HL-60 (cell line): ENCODE measurements at regions not wholly inside any gene's neighbourhood (a gene's known extent, or its start where the extent isn't known, plus 50 kb on each side); places are given as distances from the start of the nearest gene placed in this dataset.

Source experiments
- POLR2AphosphoS5 ChIP-seq: IDR thresholded peaks from 2 replicates; pipeline ENCODE4 v1.6.1; 2012; ENCODE audit warnings: low read depth
- TF ChIP-seq, protein P1 (sequence below): IDR thresholded peaks from one replicate; pipeline ENCODE4 v1.5.1; 2011; ENCODE audit warnings: low read length, control low read depth, inconsistent platforms; ENCODE audit not compliant: insufficient read depth
- TF ChIP-seq, protein P2 (sequence below): IDR thresholded peaks from 2 replicates; pipeline ENCODE4 v1.6.1; 2012; ENCODE audit warnings: low read depth; ENCODE audit not compliant: insufficient replicate concordance

DNA sequence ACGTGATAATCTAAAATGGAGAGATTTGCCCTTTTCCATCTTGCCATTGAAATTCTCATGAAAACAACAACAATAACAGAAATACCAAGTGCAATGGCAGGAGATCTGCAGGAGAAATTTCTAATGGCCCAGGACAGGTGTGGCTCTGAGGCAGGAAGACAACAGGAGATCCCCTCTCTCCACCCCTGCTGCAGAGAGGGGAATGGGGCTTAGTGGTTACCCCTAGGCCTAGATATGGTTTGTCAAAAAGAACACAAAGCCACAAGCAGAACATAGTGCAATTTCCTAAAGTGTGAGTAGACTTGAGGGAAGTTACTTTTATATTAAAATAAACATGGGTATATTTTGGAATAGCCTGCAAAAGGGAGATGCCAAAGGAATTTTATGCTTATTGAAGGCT is 369.5 kb downstream of the KCNRG start:
- TF ChIP-seq, protein P1, sequence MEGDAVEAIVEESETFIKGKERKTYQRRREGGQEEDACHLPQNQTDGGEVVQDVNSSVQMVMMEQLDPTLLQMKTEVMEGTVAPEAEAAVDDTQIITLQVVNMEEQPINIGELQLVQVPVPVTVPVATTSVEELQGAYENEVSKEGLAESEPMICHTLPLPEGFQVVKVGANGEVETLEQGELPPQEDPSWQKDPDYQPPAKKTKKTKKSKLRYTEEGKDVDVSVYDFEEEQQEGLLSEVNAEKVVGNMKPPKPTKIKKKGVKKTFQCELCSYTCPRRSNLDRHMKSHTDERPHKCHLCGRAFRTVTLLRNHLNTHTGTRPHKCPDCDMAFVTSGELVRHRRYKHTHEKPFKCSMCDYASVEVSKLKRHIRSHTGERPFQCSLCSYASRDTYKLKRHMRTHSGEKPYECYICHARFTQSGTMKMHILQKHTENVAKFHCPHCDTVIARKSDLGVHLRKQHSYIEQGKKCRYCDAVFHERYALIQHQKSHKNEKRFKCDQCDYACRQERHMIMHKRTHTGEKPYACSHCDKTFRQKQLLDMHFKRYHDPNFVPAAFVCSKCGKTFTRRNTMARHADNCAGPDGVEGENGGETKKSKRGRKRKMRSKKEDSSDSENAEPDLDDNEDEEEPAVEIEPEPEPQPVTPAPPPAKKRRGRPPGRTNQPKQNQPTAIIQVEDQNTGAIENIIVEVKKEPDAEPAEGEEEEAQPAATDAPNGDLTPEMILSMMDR = no peak
- TF ChIP-seq, protein P2, sequence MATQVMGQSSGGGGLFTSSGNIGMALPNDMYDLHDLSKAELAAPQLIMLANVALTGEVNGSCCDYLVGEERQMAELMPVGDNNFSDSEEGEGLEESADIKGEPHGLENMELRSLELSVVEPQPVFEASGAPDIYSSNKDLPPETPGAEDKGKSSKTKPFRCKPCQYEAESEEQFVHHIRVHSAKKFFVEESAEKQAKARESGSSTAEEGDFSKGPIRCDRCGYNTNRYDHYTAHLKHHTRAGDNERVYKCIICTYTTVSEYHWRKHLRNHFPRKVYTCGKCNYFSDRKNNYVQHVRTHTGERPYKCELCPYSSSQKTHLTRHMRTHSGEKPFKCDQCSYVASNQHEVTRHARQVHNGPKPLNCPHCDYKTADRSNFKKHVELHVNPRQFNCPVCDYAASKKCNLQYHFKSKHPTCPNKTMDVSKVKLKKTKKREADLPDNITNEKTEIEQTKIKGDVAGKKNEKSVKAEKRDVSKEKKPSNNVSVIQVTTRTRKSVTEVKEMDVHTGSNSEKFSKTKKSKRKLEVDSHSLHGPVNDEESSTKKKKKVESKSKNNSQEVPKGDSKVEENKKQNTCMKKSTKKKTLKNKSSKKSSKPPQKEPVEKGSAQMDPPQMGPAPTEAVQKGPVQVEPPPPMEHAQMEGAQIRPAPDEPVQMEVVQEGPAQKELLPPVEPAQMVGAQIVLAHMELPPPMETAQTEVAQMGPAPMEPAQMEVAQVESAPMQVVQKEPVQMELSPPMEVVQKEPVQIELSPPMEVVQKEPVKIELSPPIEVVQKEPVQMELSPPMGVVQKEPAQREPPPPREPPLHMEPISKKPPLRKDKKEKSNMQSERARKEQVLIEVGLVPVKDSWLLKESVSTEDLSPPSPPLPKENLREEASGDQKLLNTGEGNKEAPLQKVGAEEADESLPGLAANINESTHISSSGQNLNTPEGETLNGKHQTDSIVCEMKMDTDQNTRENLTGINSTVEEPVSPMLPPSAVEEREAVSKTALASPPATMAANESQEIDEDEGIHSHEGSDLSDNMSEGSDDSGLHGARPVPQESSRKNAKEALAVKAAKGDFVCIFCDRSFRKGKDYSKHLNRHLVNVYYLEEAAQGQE = no peak
- TF ChIP-seq POLR2AphosphoS5 = no peak
